ENCODE measurements at regions not wholly inside any gene's neighbourhood (a gene's known extent, or its start where the extent isn't known, plus 50 kb on each side); places are given as distances from the start of the nearest gene placed in this dataset.
"Not testable (repeated sequence)": the region's sequence is repeated elsewhere in the genome, so short reads cannot be mapped to it uniquely, and the experiment has no call there.

DNA sequence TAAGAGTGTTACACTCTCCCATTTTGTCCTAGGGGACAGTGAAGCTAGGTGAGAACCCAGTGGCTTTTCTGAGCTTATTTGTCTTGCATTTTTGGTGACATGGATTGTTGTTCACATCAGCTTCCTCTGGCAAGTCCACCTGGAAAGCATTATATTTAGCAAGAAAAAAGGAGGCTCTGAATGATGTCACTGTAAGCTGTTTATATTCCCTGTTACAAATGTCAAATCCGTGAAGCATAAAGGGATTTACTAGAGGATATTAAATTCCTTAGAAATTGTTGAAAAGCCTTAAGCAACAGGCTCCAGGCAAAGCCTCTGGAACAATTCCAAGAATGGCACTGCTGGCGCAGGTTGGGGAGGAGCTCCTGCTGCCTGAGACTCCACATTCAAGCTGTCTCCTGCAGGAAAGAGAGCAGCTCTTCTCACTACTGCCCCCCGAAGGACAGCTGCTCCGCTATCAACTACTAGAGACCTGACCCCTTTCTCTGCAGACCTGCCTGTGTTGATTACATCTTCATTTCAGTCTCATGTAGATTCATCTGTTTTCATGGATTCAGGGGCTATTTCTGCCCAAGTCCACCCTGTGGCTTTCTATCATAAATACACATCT, 295.4 kb downstream of the RPIA start:
- not testable (repeated sequence) for H3K18ac ChIP-seq (ENCODE audit: insufficient read length, low read depth, low read length); H4K20me1 ChIP-seq (ENCODE audit: control insufficient read depth, insufficient read depth, insufficient read length); H3K79me2 ChIP-seq (ENCODE audit: insufficient read depth, low read length); H2BK5ac ChIP-seq (ENCODE audit: insufficient read length, low read length); H2AK5ac ChIP-seq (ENCODE audit: insufficient read length, low read length); H3K23me2 ChIP-seq (ENCODE audit: insufficient read length, low read depth, low read length, poor library complexity, severe bottlenecking); H3K27ac ChIP-seq (ENCODE audit: insufficient read length, low read depth, low read length); H3K9me3 ChIP-seq (ENCODE audit: control insufficient read depth, low read depth, low read length); H3K4me1 Mint-ChIP-seq; H2BK20ac ChIP-seq (ENCODE audit: low read depth, low read length, poor library complexity, severe bottlenecking); H3K27me3 ChIP-seq (ENCODE audit: insufficient read depth, low read length); DNase-seq; H2BK120ac ChIP-seq (ENCODE audit: low read depth, low read length, poor library complexity, severe bottlenecking); H4K5ac ChIP-seq (ENCODE audit: insufficient read length, low read depth, low read length); H3K9ac ChIP-seq (ENCODE audit: extremely low read depth, insufficient read length, low read length); H3K14ac ChIP-seq (ENCODE audit: insufficient read depth, low read length); H3T11ph ChIP-seq (ENCODE audit: low read length); H3K27me3 Mint-ChIP-seq (ENCODE audit: low read depth); H3K23ac ChIP-seq (ENCODE audit: insufficient read length, low read depth, low read length); H3K27ac Mint-ChIP-seq; H3K4ac ChIP-seq (ENCODE audit: low read depth, low read length); H4K8ac ChIP-seq (replicated peaks; ENCODE audit: insufficient read length, low read depth, low read length); H3K4me1 ChIP-seq (ENCODE audit: insufficient read depth, low read length); H2AFZ ChIP-seq (ENCODE audit: low read length); H2BK12ac ChIP-seq (ENCODE audit: insufficient read length, low read depth, low read length); H3K4me3 Mint-ChIP-seq; H3K4me2 ChIP-seq (ENCODE audit: insufficient read depth, insufficient read length, low read length); H4K91ac ChIP-seq (ENCODE audit: insufficient read length, low read depth, low read length); H2BK15ac ChIP-seq (ENCODE audit: low read depth, low read length); H3K56ac ChIP-seq (ENCODE audit: insufficient read length, low read depth, low read length); H3K79me1 ChIP-seq (ENCODE audit: insufficient read depth, low read depth, low read length, poor library complexity, severe bottlenecking)
- H3K9me3 Mint-ChIP-seq = peaks cover 31 to 42% of the 10 kb centered on the region in 2 experiments
- no CpG with 5 or more reads among the region's 4 CpGs for WGBS (ENCODE audit: extremely low coverage, insufficient read length, low lambda C conversion rate)
- peaks cover 0 to 14% (median 0%) of the 10 kb centered on the region in 3 experiments; a peak in 3 of 7 replicates for H3K36me3 Mint-ChIP-seq (ENCODE audit: insufficient read depth in 1 of 3, low read depth in 3 of 3)

DNA sequence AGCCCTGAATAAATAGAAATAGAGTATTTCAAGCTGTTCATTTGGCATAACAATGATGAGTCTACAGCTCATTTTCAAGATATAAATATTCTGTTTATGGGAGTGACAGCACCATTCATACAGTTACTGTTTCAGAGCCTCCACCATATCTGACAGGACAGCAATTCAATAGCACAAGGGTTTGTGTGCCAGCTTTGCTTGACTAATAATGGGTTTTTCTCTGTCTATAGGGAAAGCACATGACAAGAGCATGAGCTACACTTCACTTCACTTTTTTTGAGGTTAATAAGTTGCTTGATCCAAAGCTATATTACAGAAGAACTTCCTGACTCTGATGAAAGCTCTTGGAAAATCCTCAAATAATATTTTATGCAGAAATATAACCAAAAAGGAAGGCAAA, 297.1 kb downstream of the RPIA start:
- H3K4me2 ChIP-seq (ENCODE audit: insufficient read depth, insufficient read length, low read length); H3K4me1 ChIP-seq (ENCODE audit: insufficient read depth, low read length); H3K18ac ChIP-seq (ENCODE audit: insufficient read length, low read depth, low read length); H2BK20ac ChIP-seq (ENCODE audit: low read depth, low read length, poor library complexity, severe bottlenecking); H2BK12ac ChIP-seq (ENCODE audit: insufficient read length, low read depth, low read length); H3K4ac ChIP-seq (ENCODE audit: low read depth, low read length); DNase-seq; H3K56ac ChIP-seq (ENCODE audit: insufficient read length, low read depth, low read length); H3K27ac Mint-ChIP-seq; H3K79me1 ChIP-seq (ENCODE audit: insufficient read depth, low read depth, low read length, poor library complexity, severe bottlenecking); H4K20me1 ChIP-seq (ENCODE audit: control insufficient read depth, insufficient read depth, insufficient read length); H3K4me1 Mint-ChIP-seq; H3K23me2 ChIP-seq (ENCODE audit: insufficient read length, low read depth, low read length, poor library complexity, severe bottlenecking); H3K4me3 Mint-ChIP-seq; H3K27me3 Mint-ChIP-seq (ENCODE audit: low read depth); H3K27ac ChIP-seq (ENCODE audit: insufficient read length, low read depth, low read length); H2BK120ac ChIP-seq (ENCODE audit: low read depth, low read length, poor library complexity, severe bottlenecking); H3K9me3 ChIP-seq (ENCODE audit: control insufficient read depth, low read depth, low read length); H3K14ac ChIP-seq (ENCODE audit: insufficient read depth, low read length); H3K27me3 ChIP-seq (ENCODE audit: insufficient read depth, low read length); H2AK5ac ChIP-seq (ENCODE audit: insufficient read length, low read length); H3T11ph ChIP-seq (ENCODE audit: low read length); H4K5ac ChIP-seq (ENCODE audit: insufficient read length, low read depth, low read length); H4K91ac ChIP-seq (ENCODE audit: insufficient read length, low read depth, low read length); H3K79me2 ChIP-seq (ENCODE audit: insufficient read depth, low read length); H2BK15ac ChIP-seq (ENCODE audit: low read depth, low read length); H3K9ac ChIP-seq (ENCODE audit: extremely low read depth, insufficient read length, low read length); H2BK5ac ChIP-seq (ENCODE audit: insufficient read length, low read length); H3K23ac ChIP-seq (ENCODE audit: insufficient read length, low read depth, low read length); H3K36me3 Mint-ChIP-seq (ENCODE audit: insufficient read depth in 1 of 3, low read depth in 3 of 3); H2AFZ ChIP-seq (ENCODE audit: low read length); H4K8ac ChIP-seq (replicated peaks; ENCODE audit: insufficient read length, low read depth, low read length): not testable (repeated sequence)
- peaks cover 29 to 51% of the 10 kb centered on the region in 2 experiments for H3K9me3 Mint-ChIP-seq
